ENCODE measurements at regions not wholly inside any gene's neighbourhood (a gene's known extent, or its start where the extent isn't known, plus 50 kb on each side); places are given as distances from the start of the nearest gene placed in this dataset.

DNA sequence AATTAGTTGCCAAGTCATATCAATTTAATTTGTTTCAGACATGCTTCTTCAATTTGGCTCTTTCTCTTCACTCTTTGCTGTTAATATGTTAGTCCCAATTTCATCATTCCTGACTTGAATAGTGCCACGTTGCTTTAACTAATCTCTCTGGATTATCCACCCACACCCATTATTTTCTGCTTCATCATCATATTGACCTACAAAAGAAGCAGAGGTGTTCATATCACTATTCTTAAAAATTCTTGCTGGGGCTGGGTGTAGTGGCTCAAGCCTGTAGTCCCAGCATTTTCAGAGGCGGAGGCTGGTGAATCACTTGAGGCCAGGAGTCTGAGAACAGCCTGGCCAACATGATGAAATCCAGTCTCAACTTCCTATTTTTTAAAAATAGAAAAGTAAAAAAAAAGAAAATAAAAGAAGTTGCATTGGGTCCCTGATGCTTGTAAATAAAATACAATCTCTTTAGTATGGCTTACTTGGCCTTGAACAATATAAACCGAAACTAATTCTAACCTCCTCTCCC lies 65.7 kb upstream of the KCNIP4 start:
- DNase-seq = no peak

DNA sequence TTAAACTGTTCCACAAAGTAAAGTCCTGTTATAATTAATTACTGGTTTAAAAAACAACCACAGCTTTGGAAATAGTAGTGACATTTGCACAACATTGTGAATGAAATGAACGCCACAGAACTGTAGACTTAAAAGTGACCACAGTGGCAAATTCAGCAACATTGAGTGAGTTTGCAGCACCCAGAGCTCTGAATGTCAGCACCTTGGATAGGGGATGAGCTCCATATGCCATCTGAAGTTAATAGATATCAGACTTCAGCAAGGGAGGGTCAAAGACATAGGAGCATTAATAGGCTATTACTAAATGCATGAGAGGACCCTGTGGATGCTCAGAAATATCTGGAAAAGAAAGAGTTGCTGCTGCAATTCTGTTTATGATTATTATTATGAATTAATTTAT lies 55.3 kb upstream of the KCNIP4 start:
- no peak for DNase-seq

Measured in activated CD8-positive, alpha-beta memory T cell treated with anti-CD3 and anti-CD28 coated beads, Interleukin-2, amount 50 U/mL, for 48 hours (primary cell).